ENCODE measurements at regions not wholly inside any gene's neighbourhood (a gene's known extent, or its start where the extent isn't known, plus 50 kb on each side); places are given as distances from the start of the nearest gene placed in this dataset.
"Not testable (repeated sequence)": the region's sequence is repeated elsewhere in the genome, so short reads cannot be mapped to it uniquely, and the experiment has no call there.

- no peak overlapping the region for H3K4me3 Mint-ChIP-seq
- H3K9me3 Mint-ChIP-seq = peaks cover 2% of the 10 kb centered on the region in 2 donors
- ATAC-seq (replicated peaks in 1 of 2) (no peak), DNase-seq (no peak)
- H3K27me3 Mint-ChIP-seq (ENCODE audit: low read depth) = peaks cover 83% of the 10 kb centered on the region
- no peak overlapping the region for H3K27ac Mint-ChIP-seq
- no peaks in the 10 kb centered on the region for H3K36me3 Mint-ChIP-seq (ENCODE audit: insufficient read depth in 2 of 2)
- no peaks in the 10 kb centered on the region for H3K4me1 Mint-ChIP-seq (ENCODE audit: low read depth)
Observed at GRCh38 chr6:17002123-17002522, 99.7 kb upstream of the STMND1 start.

- Mint-ChIP-seq H3K27me3 (ENCODE audit: low read depth) (peaks cover 90% of the 10 kb centered on the region), H3K27ac (no peak overlapping the region), H3K4me3 (no peak overlapping the region), H3K36me3 (ENCODE audit: insufficient read depth in 2 of 2) (no peaks in the 10 kb centered on the region), H3K9me3 (peaks cover 2% of the 10 kb centered on the region in 2 donors), H3K4me1 (ENCODE audit: low read depth) (no peaks in the 10 kb centered on the region)
- no peak for DNase-seq
- ATAC-seq (replicated peaks in 1 of 2) = no peak
Observed at GRCh38 chr6:17001188-17001587, 100.7 kb upstream of the STMND1 start.

- Mint-ChIP-seq H3K27me3 (ENCODE audit: low read depth) (peaks cover 91% of the 10 kb centered on the region), H3K36me3 (ENCODE audit: insufficient read depth in 2 of 2) (no peaks in the 10 kb centered on the region), H3K9me3 (peaks cover 2% of the 10 kb centered on the region in 2 donors), H3K27ac (no peak overlapping the region), H3K4me1 (ENCODE audit: low read depth) (no peaks in the 10 kb centered on the region), H3K4me3 (no peak overlapping the region)
- ATAC-seq (replicated peaks in 1 of 2) (no peak), DNase-seq (no peak)
Observed at GRCh38 chr6:16999491-17000436, 102.1 kb upstream of the STMND1 start.

- Mint-ChIP-seq H3K4me3 (no peak overlapping the region), H3K36me3 (ENCODE audit: insufficient read depth in 2 of 2) (no peaks in the 10 kb centered on the region), H3K27ac (no peak overlapping the region), H3K9me3 (peaks cover 2% of the 10 kb centered on the region in 2 donors), H3K27me3 (ENCODE audit: low read depth) (peaks cover 86% of the 10 kb centered on the region), H3K4me1 (ENCODE audit: low read depth) (no peaks in the 10 kb centered on the region)
- no peak for ATAC-seq (replicated peaks in 1 of 2)
- DNase-seq = no peak
Observed at GRCh38 chr6:16998461-16998860, 103.4 kb upstream of the STMND1 start.

GRCh38 chr6:16995511-16996250, 106.2 kb upstream of the STMND1 start:
- no peak overlapping the region for H3K27ac Mint-ChIP-seq
- H3K27me3 Mint-ChIP-seq (ENCODE audit: low read depth) = peaks cover 77% of the 10 kb centered on the region
- no peak for DNase-seq
- no peaks in the 10 kb centered on the region for H3K36me3 Mint-ChIP-seq (ENCODE audit: insufficient read depth in 2 of 2)
- no peak overlapping the region for H3K4me3 Mint-ChIP-seq
- no peak for ATAC-seq (replicated peaks in 1 of 2)
- H3K4me1 Mint-ChIP-seq (ENCODE audit: low read depth) = no peaks in the 10 kb centered on the region
- H3K9me3 Mint-ChIP-seq = peaks cover 2% of the 10 kb centered on the region in 2 donors

GRCh38 chr6:16993396-16993795, 108.5 kb upstream of the STMND1 start:
- peaks cover 5 to 9% of the 10 kb centered on the region in 2 donors for H3K9me3 Mint-ChIP-seq
- no peaks in the 10 kb centered on the region for H3K4me1 Mint-ChIP-seq (ENCODE audit: low read depth)
- ATAC-seq (replicated peaks in 1 of 2) = no peak
- H3K27me3 Mint-ChIP-seq (ENCODE audit: low read depth) = peaks cover 71% of the 10 kb centered on the region
- peaks cover 6 to 7% of the 10 kb centered on the region in 2 donors for H3K36me3 Mint-ChIP-seq (ENCODE audit: insufficient read depth in 2 of 2)
- DNase-seq = no peak
- no peak overlapping the region for H3K4me3 Mint-ChIP-seq
- H3K27ac Mint-ChIP-seq = no peak overlapping the region

GRCh38 chr6:16991981-16992629, 109.7 kb upstream of the STMND1 start:
- Mint-ChIP-seq H3K9me3 (peaks cover 5 to 12% of the 10 kb centered on the region in 2 donors), H3K4me1 (ENCODE audit: low read depth) (no peaks in the 10 kb centered on the region), H3K27ac (no peak overlapping the region), H3K4me3 (no peak overlapping the region), H3K27me3 (ENCODE audit: low read depth) (peaks cover 70% of the 10 kb centered on the region), H3K36me3 (ENCODE audit: insufficient read depth in 2 of 2) (peaks cover 10 to 13% of the 10 kb centered on the region in 2 donors)
- DNase-seq (no peak), ATAC-seq (replicated peaks in 1 of 2) (no peak)

- Mint-ChIP-seq H3K27me3 (ENCODE audit: low read depth) (peaks cover 69% of the 10 kb centered on the region), H3K9me3 (peaks cover 5 to 12% of the 10 kb centered on the region in 2 donors), H3K36me3 (ENCODE audit: insufficient read depth in 2 of 2) (peaks cover 10 to 13% of the 10 kb centered on the region in 2 donors)
- H3K4me3 Mint-ChIP-seq; DNase-seq; ATAC-seq (replicated peaks in 1 of 2); H3K4me1 Mint-ChIP-seq (ENCODE audit: low read depth); H3K27ac Mint-ChIP-seq: not testable (repeated sequence)
Observed at GRCh38 chr6:16989976-16990375, 111.9 kb upstream of the STMND1 start.

GRCh38 chr6:16989382-16989781, 112.5 kb upstream of the STMND1 start:
- Mint-ChIP-seq H3K4me3 (no peak overlapping the region), H3K36me3 (ENCODE audit: insufficient read depth in 2 of 2) (peaks cover 10 to 13% of the 10 kb centered on the region in 2 donors), H3K4me1 (ENCODE audit: low read depth) (no peaks in the 10 kb centered on the region), H3K9me3 (peaks cover 5 to 12% of the 10 kb centered on the region in 2 donors), H3K27me3 (ENCODE audit: low read depth) (peaks cover 69% of the 10 kb centered on the region), H3K27ac (no peak overlapping the region)
- no peak for ATAC-seq (replicated peaks in 1 of 2)
- DNase-seq = no peak

- Mint-ChIP-seq H3K27ac (no peak overlapping the region), H3K4me3 (no peak overlapping the region), H3K27me3 (ENCODE audit: low read depth) (peaks cover 77% of the 10 kb centered on the region), H3K9me3 (peaks cover 5 to 12% of the 10 kb centered on the region in 2 donors), H3K4me1 (ENCODE audit: low read depth) (no peaks in the 10 kb centered on the region), H3K36me3 (ENCODE audit: insufficient read depth in 2 of 2) (peaks cover 10 to 13% of the 10 kb centered on the region in 2 donors)
- no peak for ATAC-seq (replicated peaks in 1 of 2)
- DNase-seq = no peak
Observed at GRCh38 chr6:16987996-16988395, 113.9 kb upstream of the STMND1 start.

- H3K4me1 Mint-ChIP-seq (ENCODE audit: low read depth) = no peaks in the 10 kb centered on the region
- DNase-seq = no peak
- no peak overlapping the region for H3K27ac Mint-ChIP-seq
- H3K4me3 Mint-ChIP-seq = no peak overlapping the region
- peaks cover 10 to 13% of the 10 kb centered on the region in 2 donors for H3K36me3 Mint-ChIP-seq (ENCODE audit: insufficient read depth in 2 of 2)
- H3K9me3 Mint-ChIP-seq = peaks cover 5 to 12% of the 10 kb centered on the region in 2 donors
- peaks cover 65% of the 10 kb centered on the region for H3K27me3 Mint-ChIP-seq (ENCODE audit: low read depth)
- no peak for ATAC-seq (replicated peaks in 1 of 2)
Observed at GRCh38 chr6:16985513-16986284, 116.2 kb upstream of the STMND1 start.

GRCh38 chr6:16982807-16983206, 119.0 kb upstream of the STMND1 start:
- H3K27me3 Mint-ChIP-seq (ENCODE audit: low read depth) = peaks cover 70% of the 10 kb centered on the region
- no peak for DNase-seq
- H3K27ac Mint-ChIP-seq = no peak overlapping the region
- ATAC-seq (replicated peaks in 1 of 2) = no peak
- no peaks in the 10 kb centered on the region for H3K4me1 Mint-ChIP-seq (ENCODE audit: low read depth)
- no peak overlapping the region for H3K4me3 Mint-ChIP-seq
- H3K9me3 Mint-ChIP-seq = peaks cover 0 to 2% of the 10 kb centered on the region in 2 donors
- peaks cover under 1% of the 10 kb centered on the region in 2 donors for H3K36me3 Mint-ChIP-seq (ENCODE audit: insufficient read depth in 2 of 2)
